H9 (cell line): ENCODE measurements at regions not wholly inside any gene's neighbourhood (a gene's known extent, or its start where the extent isn't known, plus 50 kb on each side); places are given as distances from the start of the nearest gene placed in this dataset.

Experiments used
- DNase-seq: peaks from one replicate; pipeline ENCODE4 v3.0.0-alpha.2; 2017
- H2AFZ ChIP-seq: one replicate; pipeline ENCODE4 v1.6.1; 2013; ENCODE audit warnings: mild to moderate bottlenecking, low read length, control low read depth, moderate library complexity
- H2AK5ac ChIP-seq: 2 replicates; pipeline ENCODE4 v1.6.1; 2013; ENCODE audit warnings: low read length, control low read depth, mixed read lengths; ENCODE audit not compliant: insufficient read length
- H2BK120ac ChIP-seq: one replicate; pipeline ENCODE4 v1.6.1; 2013; ENCODE audit warnings: low read depth, mild to moderate bottlenecking, low read length, control low read depth, inconsistent platforms; ENCODE audit not compliant: poor library complexity, severe bottlenecking
- H2BK12ac ChIP-seq: 2 replicates; pipeline ENCODE4 v1.6.1; 2013; ENCODE audit warnings: low read length, control low read depth, mixed read lengths, low read depth; ENCODE audit not compliant: insufficient read length
- H2BK15ac ChIP-seq: 2 replicates; pipeline ENCODE4 v1.6.1; 2013; ENCODE audit warnings: low read depth, low read length, control low read depth
- H2BK20ac ChIP-seq: one replicate; pipeline ENCODE4 v1.6.1; 2013; ENCODE audit warnings: low read depth, mild to moderate bottlenecking, low read length, control low read depth, inconsistent platforms; ENCODE audit not compliant: poor library complexity, severe bottlenecking
- H2BK5ac ChIP-seq: 2 replicates; pipeline ENCODE4 v1.6.1; 2013; ENCODE audit warnings: low read length, control low read depth, mixed read lengths; ENCODE audit not compliant: insufficient read length
- H3K14ac ChIP-seq: 2 replicates; pipeline ENCODE4 v1.6.1; 2013; ENCODE audit warnings: low read length, control low read depth; ENCODE audit not compliant: insufficient read depth
- H3K18ac ChIP-seq: 2 replicates; pipeline ENCODE4 v1.6.1; 2013; ENCODE audit warnings: low read depth, mild to moderate bottlenecking, mixed read lengths, low read length, control low read depth; ENCODE audit not compliant: insufficient read length
- H3K23ac ChIP-seq: 2 replicates; pipeline ENCODE4 v1.6.1; 2013; ENCODE audit warnings: low read length, control low read depth, mixed read lengths, low read depth; ENCODE audit not compliant: insufficient read length
- H3K23me2 ChIP-seq: 2 replicates; pipeline ENCODE4 v1.6.1; 2013; ENCODE audit warnings: low read depth, mild to moderate bottlenecking, mixed read lengths, low read length, control low read depth; ENCODE audit not compliant: insufficient read length, poor library complexity, severe bottlenecking
- H3K27ac ChIP-seq: 2 replicates; pipeline ENCODE4 v1.5.1; 2013; ENCODE audit warnings: low read length, control low read depth, mixed read lengths, low read depth; ENCODE audit not compliant: insufficient read length
- H3K27me3 ChIP-seq: 2 replicates; pipeline ENCODE4 v1.6.1; 2013; ENCODE audit warnings: low read length, control low read depth, inconsistent platforms; ENCODE audit not compliant: insufficient read depth
- H3K4ac ChIP-seq: 2 replicates; pipeline ENCODE4 v1.6.1; 2013; ENCODE audit warnings: low read depth, mild to moderate bottlenecking, control low read depth, inconsistent platforms, low read length, moderate library complexity
- H3K4me1 ChIP-seq: 2 replicates; pipeline ENCODE4 v1.6.1; 2013; ENCODE audit warnings: low read length, control low read depth, inconsistent platforms; ENCODE audit not compliant: insufficient read depth
- H3K4me2 ChIP-seq: 2 replicates; pipeline ENCODE4 v1.6.1; 2013; ENCODE audit warnings: low read length, control low read depth, mixed read lengths; ENCODE audit not compliant: insufficient read length, insufficient read depth
- H3K56ac ChIP-seq: 2 replicates; pipeline ENCODE4 v1.6.1; 2013; ENCODE audit warnings: low read depth, mild to moderate bottlenecking, mixed read lengths, low read length, control low read depth; ENCODE audit not compliant: insufficient read length
- H3K79me1 ChIP-seq: 2 replicates; pipeline ENCODE4 v1.6.1; 2013; ENCODE audit warnings: low read depth, mild to moderate bottlenecking, moderate library complexity, low read length, control low read depth, inconsistent platforms; ENCODE audit not compliant: insufficient read depth, poor library complexity, severe bottlenecking
- H3K79me2 ChIP-seq: 2 replicates; pipeline ENCODE4 v1.6.1; 2013; ENCODE audit warnings: low read length, control low read depth, inconsistent platforms; ENCODE audit not compliant: insufficient read depth
- H3K9ac ChIP-seq: 2 replicates; pipeline ENCODE4 v1.6.1; 2013; ENCODE audit warnings: low read length, control low read depth, mixed read lengths; ENCODE audit not compliant: insufficient read length; ENCODE audit errors: extremely low read depth
- H3K9me3 ChIP-seq: one replicate; pipeline ENCODE4 v1.6.1; 2013; ENCODE audit warnings: low read depth, low read length, inconsistent platforms; ENCODE audit not compliant: control insufficient read depth
- H3T11ph ChIP-seq: one replicate; pipeline ENCODE4 v1.6.1; 2013; ENCODE audit warnings: mild to moderate bottlenecking, low read length, control low read depth, inconsistent platforms
- H4K20me1 ChIP-seq: one replicate; pipeline ENCODE4 v1.6.1; 2013; ENCODE audit not compliant: control insufficient read depth, insufficient read length, insufficient read depth
- H4K5ac ChIP-seq: 2 replicates; pipeline ENCODE4 v1.6.1; 2013; ENCODE audit warnings: low read depth, mild to moderate bottlenecking, mixed read lengths, low read length, control low read depth; ENCODE audit not compliant: insufficient read length
- H4K8ac ChIP-seq: replicated peaks from 2 replicates; pipeline ENCODE4 v1.6.1; 2013; ENCODE audit warnings: low read length, control low read depth, mixed read lengths, low read depth; ENCODE audit not compliant: insufficient read length
- H4K91ac ChIP-seq: 2 replicates; pipeline ENCODE4 v1.6.1; 2013; ENCODE audit warnings: low read depth, mild to moderate bottlenecking, moderate library complexity, mixed read lengths, low read length, control low read depth; ENCODE audit not compliant: insufficient read length
- H3K27ac Mint-ChIP-seq, 3 experiments: 2 replicates in 2 of 3; 3 replicates in 1 of 3; pipeline ENCODE4 v1.8.0; 2020 to 2021; ENCODE audit warnings: mixed read lengths in 3 of 3, mild to moderate bottlenecking in 1 of 3, moderate library complexity in 1 of 3
- H3K27me3 Mint-ChIP-seq: 2 replicates; pipeline ENCODE4 v1.8.0; 2021; ENCODE audit warnings: low read depth, mild to moderate bottlenecking, moderate library complexity, mixed read lengths
- H3K36me3 Mint-ChIP-seq, 3 experiments: 2 replicates in 2 of 3; 3 replicates in 1 of 3; pipeline ENCODE4 v1.8.0; 2020 to 2021; ENCODE audit warnings: low read depth in 3 of 3, mixed read lengths in 3 of 3; ENCODE audit not compliant: insufficient read depth in 1 of 3
- H3K4me1 Mint-ChIP-seq, 2 experiments: 2 replicates each; pipeline ENCODE4 v1.8.0; 2020; ENCODE audit warnings: mixed read lengths in 2 of 2
- H3K4me3 Mint-ChIP-seq, 2 experiments: 2 replicates in 1 of 2; 3 replicates in 1 of 2; pipeline ENCODE4 v1.8.0; 2020 to 2021; ENCODE audit warnings: mild to moderate bottlenecking in 2 of 2, mixed read lengths in 2 of 2, moderate library complexity in 1 of 2
- H3K9me3 Mint-ChIP-seq, 2 experiments: 2 replicates in 1 of 2; 3 replicates in 1 of 2; pipeline ENCODE4 v1.8.0; 2020; ENCODE audit warnings: mild to moderate bottlenecking in 2 of 2, mixed read lengths in 2 of 2, moderate library complexity in 1 of 2
- WGBS: extraction: QIAGEN DNeasy Blood & Tissue Kit; methylation state at CpG from one replicate; pipeline ENCODE4 v1.1.7; 2013; ENCODE audit warnings: missing lambda C conversion rate, low lambda C conversion rate, mixed read lengths; ENCODE audit not compliant: insufficient read length; ENCODE audit errors: extremely low coverage; 5-methylcytosine and 5-hydroxymethylcytosine counted together
- TF ChIP-seq, protein P1 (sequence below): fragments of 200-600 bp; sonication (generic); conservative IDR thresholded peaks from 3 replicates; pipeline ENCODE4 v1.8.0; 2021; ENCODE audit warnings: antibody characterized with exemption, mild to moderate bottlenecking

DNA sequence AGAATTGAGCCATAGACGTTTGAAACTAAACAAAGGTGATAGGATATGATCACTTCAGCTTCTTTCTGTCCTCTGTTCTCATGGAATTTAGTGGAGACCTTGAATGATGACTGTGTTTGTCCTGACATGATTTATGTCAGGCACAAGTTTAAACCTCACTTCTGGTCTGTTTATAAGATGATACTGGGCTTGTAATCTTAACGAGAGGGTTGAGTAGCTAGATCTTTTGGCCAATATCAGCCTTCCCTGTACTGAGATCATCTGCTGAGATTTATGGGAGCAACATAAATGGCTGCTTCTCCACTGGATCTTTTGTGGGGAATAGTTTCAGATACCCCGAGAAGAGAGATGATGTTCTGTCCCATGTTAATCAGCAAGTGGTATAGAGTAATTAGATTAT lies 121.8 kb upstream of the OBI1 start:
- Histone ChIP-seq H2AFZ (no peak overlapping the region), H3K4me2 (no peak overlapping the region), H3K14ac (no peak overlapping the region), H2BK120ac (no peak overlapping the region), H4K91ac (no peak overlapping the region), H4K5ac (no peak overlapping the region), H3K4me1 (no peaks in the 10 kb centered on the region; the same call in 1 of the 2 replicates), H3K27ac (no peak overlapping the region), H3K79me1 (no peaks in the 10 kb centered on the region), H3K23me2 (no peaks in the 10 kb centered on the region), H4K8ac (no peak overlapping the region), H3T11ph (no peak overlapping the region), H2BK5ac (no peak overlapping the region), H3K9ac (no peak overlapping the region), H3K18ac (no peak overlapping the region), H3K56ac (no peak overlapping the region), H2AK5ac (no peak overlapping the region), H2BK12ac (no peak overlapping the region), H3K23ac (no peak overlapping the region), H3K9me3 (no peaks in the 10 kb centered on the region), H4K20me1 (no peaks in the 10 kb centered on the region), H3K79me2 (no peaks in the 10 kb centered on the region), H2BK20ac (no peak overlapping the region), H3K4ac (no peak overlapping the region), H2BK15ac (no peak overlapping the region), H3K27me3 (no peaks in the 10 kb centered on the region; the same call in 1 of the 2 replicates)
- Mint-ChIP-seq H3K9me3 (no peaks in the 10 kb centered on the region), H3K27me3 (0 out of 2 replicates have a peak, but pooled peaks cover 1% of the 10 kb centered on the region), H3K36me3 (no peaks in the 10 kb centered on the region), H3K4me3 (no peak overlapping the region), H3K4me1 (peaks cover 6 to 7% of the 10 kb centered on the region in 2 experiments), H3K27ac (no peak overlapping the region)
- TF ChIP-seq, protein P1, sequence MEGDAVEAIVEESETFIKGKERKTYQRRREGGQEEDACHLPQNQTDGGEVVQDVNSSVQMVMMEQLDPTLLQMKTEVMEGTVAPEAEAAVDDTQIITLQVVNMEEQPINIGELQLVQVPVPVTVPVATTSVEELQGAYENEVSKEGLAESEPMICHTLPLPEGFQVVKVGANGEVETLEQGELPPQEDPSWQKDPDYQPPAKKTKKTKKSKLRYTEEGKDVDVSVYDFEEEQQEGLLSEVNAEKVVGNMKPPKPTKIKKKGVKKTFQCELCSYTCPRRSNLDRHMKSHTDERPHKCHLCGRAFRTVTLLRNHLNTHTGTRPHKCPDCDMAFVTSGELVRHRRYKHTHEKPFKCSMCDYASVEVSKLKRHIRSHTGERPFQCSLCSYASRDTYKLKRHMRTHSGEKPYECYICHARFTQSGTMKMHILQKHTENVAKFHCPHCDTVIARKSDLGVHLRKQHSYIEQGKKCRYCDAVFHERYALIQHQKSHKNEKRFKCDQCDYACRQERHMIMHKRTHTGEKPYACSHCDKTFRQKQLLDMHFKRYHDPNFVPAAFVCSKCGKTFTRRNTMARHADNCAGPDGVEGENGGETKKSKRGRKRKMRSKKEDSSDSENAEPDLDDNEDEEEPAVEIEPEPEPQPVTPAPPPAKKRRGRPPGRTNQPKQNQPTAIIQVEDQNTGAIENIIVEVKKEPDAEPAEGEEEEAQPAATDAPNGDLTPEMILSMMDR = no peak
- no peak for DNase-seq
- WGBS = no CpG with 5 or more reads among the region's 3 CpGs
